ENCODE measurements at regions not wholly inside any gene's neighbourhood (a gene's known extent, or its start where the extent isn't known, plus 50 kb on each side); places are given as distances from the start of the nearest gene placed in this dataset.

- intact Hi-C loops (cut with DNase I) = no loop called here
- DNase-seq (ENCODE audit: low spot score) = no peak
Observed at GRCh38 chr5:142425286-142426065, 100.7 kb upstream of the SPRY4 start.

GRCh38 chr5:142422429-142422828 is 97.6 kb upstream of the SPRY4 start:
- intact Hi-C loops (cut with DNase I) = no loop called here

GRCh38 chr5:142421621-142422397 is 97.0 kb upstream of the SPRY4 start:
- no peak for DNase-seq (ENCODE audit: low spot score)
- intact Hi-C loops (cut with DNase I) = no loop called here

More at GRCh38 chr5:142422429-142422828, 97.6 kb upstream of the SPRY4 start:
- no peak for DNase-seq (ENCODE audit: low spot score)

GRCh38 chr5:142421228-142421617 is 96.4 kb upstream of the SPRY4 start:
- DNase-seq (ENCODE audit: low spot score) = no peak
- intact Hi-C loops (cut with DNase I) = no loop called here

GRCh38 chr5:142420561-142421227 is 95.9 kb upstream of the SPRY4 start:
- intact Hi-C loops (cut with DNase I) = no loop called here
- DNase-seq (ENCODE audit: low spot score) = no peak

GRCh38 chr5:142412581-142412980 is 87.8 kb upstream of the SPRY4 start:
- intact Hi-C loops (cut with DNase I) = loop anchor here in 1 of 2 donors (10.0 kb wide), 1 partner anchor 62 kb away; no protein-coding TSS in a partner anchor

GRCh38 chr5:142411656-142412425 is 87.0 kb upstream of the SPRY4 start:
- intact Hi-C loops (cut with DNase I) = loop anchor here in 1 of 2 donors (10.0 kb wide), 1 partner anchor 63 kb away; no protein-coding TSS in a partner anchor
- DNase-seq (ENCODE audit: low spot score) = no peak

More at GRCh38 chr5:142412581-142412980, 87.8 kb upstream of the SPRY4 start:
- DNase-seq (ENCODE audit: low spot score) = no peak

GRCh38 chr5:142411103-142411502 is 86.3 kb upstream of the SPRY4 start:
- intact Hi-C loops (cut with DNase I) = loop anchor here in 1 of 2 donors (10.0 kb wide), 1 partner anchor 64 kb away; no protein-coding TSS in a partner anchor
- DNase-seq (ENCODE audit: low spot score) = no peak

GRCh38 chr5:142408981-142409481 is 84.2 kb upstream of the SPRY4 start:
- no peak for DNase-seq (ENCODE audit: low spot score)
- intact Hi-C loops (cut with DNase I) = no loop called here

- intact Hi-C loops (cut with DNase I) = no loop called here
- DNase-seq (ENCODE audit: low spot score) = no peak
Observed at GRCh38 chr5:142408536-142408935, 83.7 kb upstream of the SPRY4 start.

- intact Hi-C loops (cut with DNase I) = no loop called here
- DNase-seq (ENCODE audit: low spot score) = no peak
Observed at GRCh38 chr5:142405814-142406395, 81.1 kb upstream of the SPRY4 start.

- intact Hi-C loops (cut with DNase I) = no loop called here
- DNase-seq (ENCODE audit: low spot score) = no peak
Observed at GRCh38 chr5:142405023-142405422, 80.2 kb upstream of the SPRY4 start.

- no peak for DNase-seq (ENCODE audit: low spot score)
- intact Hi-C loops (cut with DNase I) = no loop called here
Observed at GRCh38 chr5:142404046-142404477, 79.2 kb upstream of the SPRY4 start.

GRCh38 chr5:142403583-142403982 is 78.8 kb upstream of the SPRY4 start:
- intact Hi-C loops (cut with DNase I) = no loop called here
- no peak for DNase-seq (ENCODE audit: low spot score)

- intact Hi-C loops (cut with DNase I) = no loop called here
- DNase-seq (ENCODE audit: low spot score) = no peak
Observed at GRCh38 chr5:142402752-142403318, 78.0 kb upstream of the SPRY4 start.

- intact Hi-C loops (cut with DNase I) = no loop called here
- DNase-seq (ENCODE audit: low spot score) = no peak
Observed at GRCh38 chr5:142400415-142400814, 75.6 kb upstream of the SPRY4 start.

- no peak for DNase-seq (ENCODE audit: low spot score)
- intact Hi-C loops (cut with DNase I) = no loop called here
Observed at GRCh38 chr5:142399891-142400290, 75.1 kb upstream of the SPRY4 start.

GRCh38 chr5:142398730-142399055 is 73.9 kb upstream of the SPRY4 start:
- no peak for DNase-seq (ENCODE audit: low spot score)
- intact Hi-C loops (cut with DNase I) = no loop called here

Measured in posterior vena cava (tissue), 2 donors.